HG03342 (cell line): ENCODE measurements at regions not wholly inside any gene's neighbourhood (a gene's known extent, or its start where the extent isn't known, plus 50 kb on each side); places are given as distances from the start of the nearest gene placed in this dataset.

Experiments
- ATAC-seq: cut with Tn5 transposase; IDR thresholded peaks from one replicate; pipeline ENCODE4 v1.9.1; 2021; ENCODE audit warnings: mild to moderate bottlenecking, moderate library complexity; ENCODE audit not compliant: unreplicated experiment

GRCh38 chr6:132101535-132101934, 150.4 kb upstream of the CCN2 start:
- no peak for ATAC-seq

GRCh38 chr6:132100388-132100990, 149.3 kb upstream of the CCN2 start:
- ATAC-seq: no peak

GRCh38 chr6:132096996-132097395, 145.8 kb upstream of the CCN2 start:
- no peak for ATAC-seq

GRCh38 chr6:132096245-132096644, 145.1 kb upstream of the CCN2 start:
- no peak for ATAC-seq

GRCh38 chr6:132089173-132089572, 138.0 kb upstream of the CCN2 start:
- ATAC-seq: no peak

GRCh38 chr6:132088150-132088549, 137.0 kb upstream of the CCN2 start:
- ATAC-seq: no peak

- no peak for ATAC-seq
Observed at GRCh38 chr6:132087391-132087790, 136.2 kb upstream of the CCN2 start.

- no peak for ATAC-seq
Observed at GRCh38 chr6:132085731-132086130, 134.6 kb upstream of the CCN2 start.

- ATAC-seq: peak; percentile 72
Observed at GRCh38 chr6:132084811-132085509, 133.8 kb upstream of the CCN2 start.

GRCh38 chr6:132082421-132082820, 131.2 kb upstream of the CCN2 start:
- ATAC-seq: no peak

GRCh38 chr6:132081338-132081737, 130.2 kb upstream of the CCN2 start:
- no peak for ATAC-seq

- no peak for ATAC-seq
Observed at GRCh38 chr6:132079286-132079685, 128.1 kb upstream of the CCN2 start.

GRCh38 chr6:132076452-132076851, 125.3 kb upstream of the CCN2 start:
- no peak for ATAC-seq

GRCh38 chr6:132072831-132073230, 121.7 kb upstream of the CCN2 start:
- ATAC-seq: no peak

- no peak for ATAC-seq
Observed at GRCh38 chr6:132072271-132072670, 121.1 kb upstream of the CCN2 start.

GRCh38 chr6:132070356-132070755, 119.2 kb upstream of the CCN2 start:
- ATAC-seq: no peak

GRCh38 chr6:132068766-132069165, 117.6 kb upstream of the CCN2 start:
- no peak for ATAC-seq

- no peak for ATAC-seq
Observed at GRCh38 chr6:132067286-132067685, 116.1 kb upstream of the CCN2 start.

- ATAC-seq: no peak
Observed at GRCh38 chr6:132065556-132065955, 114.4 kb upstream of the CCN2 start.

GRCh38 chr6:132063738-132064137, 112.6 kb upstream of the CCN2 start:
- no peak for ATAC-seq

GRCh38 chr6:132063204-132063603, 112.0 kb upstream of the CCN2 start:
- no peak for ATAC-seq

GRCh38 chr6:132062626-132063025, 111.5 kb upstream of the CCN2 start:
- no peak for ATAC-seq

- ATAC-seq: no peak
Observed at GRCh38 chr6:132061381-132061780, 110.2 kb upstream of the CCN2 start.
